ENCODE measurements at regions not wholly inside any gene's neighbourhood (a gene's known extent, or its start where the extent isn't known, plus 50 kb on each side); places are given as distances from the start of the nearest gene placed in this dataset.

GRCh38 chr10:52677086-52677485 is 95.5 kb downstream of the MBL2 start:
- TF ChIP-seq CTCF (optimal IDR thresholded peaks at IDR 0.05 in 1 of 3, IDR thresholded peaks at IDR 0.05 in 1 of 3, conservative IDR thresholded peaks at IDR 0.05 in 1 of 3; ENCODE audit: extremely low read depth in 1 of 3, insufficient read depth in 2 of 3, low read length in 3 of 3) (no peak), EZH2 (IDR thresholded peaks at IDR 0.05; ENCODE audit: low read length) (no peak)

Data from keratinocyte (primary cell).